Osteocyte (in vitro differentiated cells): ENCODE measurements at regions not wholly inside any gene's neighbourhood (a gene's known extent, or its start where the extent isn't known, plus 50 kb on each side); places are given as distances from the start of the nearest gene placed in this dataset.
A peak's percentile ranks its signal among the peaks of the same experiment; 100 is the strongest.

Experiments used
- DNase-seq: peaks from one replicate; pipeline ENCODE4 v3.0.0; 2021; ENCODE audit warnings: mixed read lengths; ENCODE audit not compliant: unreplicated experiment; ENCODE audit errors: extremely low spot score
- H3K27ac Mint-ChIP-seq: one replicate; pipeline ENCODE4 v1.8.0; 2021; ENCODE audit warnings: mild to moderate bottlenecking, mixed read lengths; ENCODE audit not compliant: unreplicated experiment
- H3K27me3 Mint-ChIP-seq: one replicate; pipeline ENCODE4 v1.8.0; 2021; ENCODE audit warnings: mixed read lengths; ENCODE audit not compliant: unreplicated experiment
- H3K36me3 Mint-ChIP-seq: one replicate; pipeline ENCODE4 v1.8.0; 2021; ENCODE audit warnings: mixed read lengths; ENCODE audit not compliant: unreplicated experiment
- H3K4me1 Mint-ChIP-seq: one replicate; pipeline ENCODE4 v1.8.0; 2021; ENCODE audit warnings: mixed read lengths; ENCODE audit not compliant: unreplicated experiment
- H3K4me3 Mint-ChIP-seq: one replicate; pipeline ENCODE4 v1.8.0; 2021; ENCODE audit warnings: mild to moderate bottlenecking, moderate library complexity, mixed read lengths; ENCODE audit not compliant: unreplicated experiment
- H3K9me3 Mint-ChIP-seq: one replicate; pipeline ENCODE4 v1.8.0; 2021; ENCODE audit warnings: mixed read lengths; ENCODE audit not compliant: unreplicated experiment
- CTCF ChIP-seq: fragments of 200-600 bp; sonication (generic); IDR thresholded peaks from 2 replicates; pipeline ENCODE4 v1.5.0; 2021; ENCODE audit warnings: antibody characterized with exemption, mild to moderate bottlenecking, moderate library complexity

GRCh38 chr6:108752733-108753590 is 95.3 kb upstream of the ARMC2 start:
- H3K27ac Mint-ChIP-seq, result no peak overlapping the region
- no peak for TF ChIP-seq CTCF
- no peak for DNase-seq
- H3K4me1 Mint-ChIP-seq, result no peaks in the 10 kb centered on the region
- peaks cover 2% of the 10 kb centered on the region for H3K27me3 Mint-ChIP-seq
- H3K4me3 Mint-ChIP-seq, result no peak overlapping the region
- H3K9me3 Mint-ChIP-seq, result no peaks in the 10 kb centered on the region
- no peaks in the 10 kb centered on the region for H3K36me3 Mint-ChIP-seq

- TF ChIP-seq CTCF, result no peak
- Mint-ChIP-seq H3K4me3 (no peak overlapping the region), H3K27me3 (no peaks in the 10 kb centered on the region), H3K4me1 (peaks cover 7% of the 10 kb centered on the region), H3K27ac (no peak overlapping the region), H3K36me3 (no peaks in the 10 kb centered on the region), H3K9me3 (no peaks in the 10 kb centered on the region)
- DNase-seq, result peak; percentile 23
These were observed 92.7 kb upstream of the ARMC2 start for GRCh38 chr6:108755257-108756240.

- no peaks in the 10 kb centered on the region for H3K36me3 Mint-ChIP-seq
- peaks cover 15% of the 10 kb centered on the region for H3K4me1 Mint-ChIP-seq
- H3K9me3 Mint-ChIP-seq, result no peaks in the 10 kb centered on the region
- H3K4me3 Mint-ChIP-seq, result no peak overlapping the region
- peaks cover 2% of the 10 kb centered on the region for H3K27me3 Mint-ChIP-seq
- no peak for DNase-seq
- no peak overlapping the region for H3K27ac Mint-ChIP-seq
- no peak for TF ChIP-seq CTCF
These were observed 90.9 kb upstream of the ARMC2 start for GRCh38 chr6:108757357-108757756.

- Mint-ChIP-seq H3K4me1 (peaks cover 15% of the 10 kb centered on the region), H3K27me3 (peaks cover 14% of the 10 kb centered on the region), H3K36me3 (no peaks in the 10 kb centered on the region), H3K4me3 (no peak overlapping the region), H3K27ac (no peak overlapping the region), H3K9me3 (no peaks in the 10 kb centered on the region)
- no peak for TF ChIP-seq CTCF
- DNase-seq, result peak; percentile 53
These were observed 89.3 kb upstream of the ARMC2 start for GRCh38 chr6:108758884-108759283.
